ENCODE measurements at regions not wholly inside any gene's neighbourhood (a gene's known extent, or its start where the extent isn't known, plus 50 kb on each side); places are given as distances from the start of the nearest gene placed in this dataset.

DNA sequence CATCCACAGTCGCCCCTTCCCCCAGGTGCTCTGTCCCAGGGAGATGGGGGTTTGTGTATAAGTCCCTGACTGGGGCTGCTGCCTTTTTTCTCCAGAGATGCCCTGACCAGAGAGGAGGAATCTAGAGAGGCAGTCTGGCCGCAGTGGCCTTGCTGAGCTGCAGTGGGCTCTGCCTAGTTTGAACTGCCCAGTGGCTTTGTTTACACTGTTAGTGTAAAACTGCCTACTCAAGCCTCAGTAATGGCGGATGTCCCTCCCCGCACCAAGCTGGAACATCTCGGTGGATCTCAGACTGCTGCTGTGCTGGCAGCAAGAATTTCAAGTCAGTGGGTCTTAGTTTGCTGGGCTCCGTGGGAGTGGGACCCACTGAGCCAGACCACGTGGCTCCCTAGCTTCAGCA, 102.6 kb upstream of the GIMD1 start:
- Histone ChIP-seq H3K27ac (no peak overlapping the region), H3K4me3 (no peak overlapping the region), H3K36me3 (no peaks in the 10 kb centered on the region), H3K9me3 (no peaks in the 10 kb centered on the region), H3K4me1 (no peaks in the 10 kb centered on the region), H3K27me3 (no peaks in the 10 kb centered on the region)
- WGBS: 91% methylated on average over 6 of the region's 7 CpGs
- TF ChIP-seq POLR2AphosphoS5 (IDR thresholded peaks at IDR 0.05) (no peak), POLR2A (IDR thresholded peaks at IDR 0.05) (no peak), EP300 (IDR thresholded peaks at IDR 0.05) (no peak)
- TF ChIP-seq, protein P1, sequence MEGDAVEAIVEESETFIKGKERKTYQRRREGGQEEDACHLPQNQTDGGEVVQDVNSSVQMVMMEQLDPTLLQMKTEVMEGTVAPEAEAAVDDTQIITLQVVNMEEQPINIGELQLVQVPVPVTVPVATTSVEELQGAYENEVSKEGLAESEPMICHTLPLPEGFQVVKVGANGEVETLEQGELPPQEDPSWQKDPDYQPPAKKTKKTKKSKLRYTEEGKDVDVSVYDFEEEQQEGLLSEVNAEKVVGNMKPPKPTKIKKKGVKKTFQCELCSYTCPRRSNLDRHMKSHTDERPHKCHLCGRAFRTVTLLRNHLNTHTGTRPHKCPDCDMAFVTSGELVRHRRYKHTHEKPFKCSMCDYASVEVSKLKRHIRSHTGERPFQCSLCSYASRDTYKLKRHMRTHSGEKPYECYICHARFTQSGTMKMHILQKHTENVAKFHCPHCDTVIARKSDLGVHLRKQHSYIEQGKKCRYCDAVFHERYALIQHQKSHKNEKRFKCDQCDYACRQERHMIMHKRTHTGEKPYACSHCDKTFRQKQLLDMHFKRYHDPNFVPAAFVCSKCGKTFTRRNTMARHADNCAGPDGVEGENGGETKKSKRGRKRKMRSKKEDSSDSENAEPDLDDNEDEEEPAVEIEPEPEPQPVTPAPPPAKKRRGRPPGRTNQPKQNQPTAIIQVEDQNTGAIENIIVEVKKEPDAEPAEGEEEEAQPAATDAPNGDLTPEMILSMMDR (IDR thresholded peaks at IDR 0.05): no peak
- DNase-seq (ENCODE audit: low spot score in 2 of 2): no peak

DNA sequence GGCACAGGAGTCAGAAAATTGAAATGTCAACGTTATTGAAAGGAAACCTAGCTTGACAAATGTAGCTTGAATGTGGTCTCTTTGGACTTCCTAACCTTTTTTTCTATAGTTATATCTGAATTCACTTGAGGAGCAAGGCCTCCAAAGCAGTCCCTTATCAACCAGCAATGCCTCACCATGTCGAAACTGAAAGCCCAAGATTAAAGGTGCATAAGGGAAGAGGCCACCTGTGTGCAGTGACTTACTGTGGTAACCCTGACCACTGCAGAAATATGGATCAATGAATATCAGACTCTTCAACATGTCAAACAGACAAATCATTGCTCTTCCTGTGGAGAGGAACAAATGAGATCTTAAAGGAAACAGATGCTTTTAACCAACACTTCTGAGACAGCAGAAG, 95.0 kb upstream of the GIMD1 start:
- Histone ChIP-seq H3K27ac (no peak overlapping the region), H3K36me3 (no peaks in the 10 kb centered on the region), H3K27me3 (no peaks in the 10 kb centered on the region), H3K9me3 (no peaks in the 10 kb centered on the region), H3K4me3 (no peak overlapping the region), H3K4me1 (no peaks in the 10 kb centered on the region)
- WGBS: 74% methylated on average over 2 of the region's 2 CpGs
- TF ChIP-seq POLR2A (IDR thresholded peaks at IDR 0.05): no peak
- TF ChIP-seq, protein P1 (IDR thresholded peaks at IDR 0.05): no peak
- TF ChIP-seq EP300 (IDR thresholded peaks at IDR 0.05): no peak
- no peak for TF ChIP-seq POLR2AphosphoS5 (IDR thresholded peaks at IDR 0.05)
- no peak for DNase-seq (ENCODE audit: low spot score in 2 of 2)

DNA sequence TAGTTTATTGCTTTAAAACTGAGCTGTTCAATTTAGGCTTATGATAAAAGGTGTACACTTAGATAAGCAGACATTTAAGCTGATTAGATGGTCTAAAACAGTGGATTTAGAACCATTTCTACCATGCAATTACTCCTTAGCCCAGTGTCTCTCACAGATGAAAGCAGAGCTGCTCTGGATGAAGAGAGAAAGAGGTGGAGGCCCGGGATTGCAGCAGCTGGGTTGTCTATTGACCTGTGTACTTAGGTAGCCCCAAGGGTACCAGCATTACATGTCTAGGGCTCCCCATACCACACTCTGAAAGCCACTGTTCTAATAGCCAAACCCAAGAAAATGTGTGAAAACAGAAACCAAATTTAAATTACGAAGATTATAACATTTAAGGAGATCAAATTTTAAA, 86.0 kb upstream of the GIMD1 start:
- 93% methylated on average over 2 of the region's 2 CpGs for WGBS
- no peak overlapping the region for H3K27ac ChIP-seq
- H3K36me3 ChIP-seq: no peaks in the 10 kb centered on the region
- DNase-seq (ENCODE audit: low spot score in 2 of 2): no peak
- H3K27me3 ChIP-seq: no peaks in the 10 kb centered on the region
- no peaks in the 10 kb centered on the region for H3K9me3 ChIP-seq
- TF ChIP-seq, protein P1 (IDR thresholded peaks at IDR 0.05): no peak
- TF ChIP-seq POLR2A (IDR thresholded peaks at IDR 0.05) (no peak), EP300 (IDR thresholded peaks at IDR 0.05) (no peak), POLR2AphosphoS5 (IDR thresholded peaks at IDR 0.05) (no peak)
- H3K4me3 ChIP-seq: no peak overlapping the region
- H3K4me1 ChIP-seq: no peaks in the 10 kb centered on the region

DNA sequence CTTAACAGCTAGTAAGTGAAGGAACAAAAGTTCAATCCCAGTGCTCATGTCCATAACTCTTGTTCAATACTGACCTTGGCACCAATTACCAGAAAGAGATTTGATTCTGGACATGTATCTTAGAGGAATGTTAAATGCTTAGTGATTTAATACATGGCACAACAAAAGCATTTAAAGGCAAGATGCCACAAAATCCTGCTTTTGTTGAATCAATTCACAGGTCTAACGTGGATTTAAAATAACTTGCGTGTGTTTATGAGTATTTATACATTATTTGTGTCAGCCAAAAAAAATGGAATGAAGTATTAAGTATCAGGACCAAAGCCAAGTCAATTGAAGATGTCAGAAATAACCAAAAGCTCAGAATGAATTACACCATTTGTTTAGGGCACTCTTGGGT, 85.4 kb upstream of the GIMD1 start:
- Histone ChIP-seq H3K4me1 (no peaks in the 10 kb centered on the region), H3K27ac (no peak overlapping the region), H3K9me3 (no peaks in the 10 kb centered on the region), H3K36me3 (no peaks in the 10 kb centered on the region), H3K4me3 (no peak overlapping the region), H3K27me3 (no peaks in the 10 kb centered on the region)
- DNase-seq (ENCODE audit: low spot score in 2 of 2): no peak
- TF ChIP-seq, protein P1 (IDR thresholded peaks at IDR 0.05): no peak
- no peak for TF ChIP-seq POLR2A (IDR thresholded peaks at IDR 0.05)
- no peak for TF ChIP-seq EP300 (IDR thresholded peaks at IDR 0.05)
- TF ChIP-seq POLR2AphosphoS5 (IDR thresholded peaks at IDR 0.05): no peak
- WGBS: 43% methylated on average over 2 of the region's 2 CpGs

DNA sequence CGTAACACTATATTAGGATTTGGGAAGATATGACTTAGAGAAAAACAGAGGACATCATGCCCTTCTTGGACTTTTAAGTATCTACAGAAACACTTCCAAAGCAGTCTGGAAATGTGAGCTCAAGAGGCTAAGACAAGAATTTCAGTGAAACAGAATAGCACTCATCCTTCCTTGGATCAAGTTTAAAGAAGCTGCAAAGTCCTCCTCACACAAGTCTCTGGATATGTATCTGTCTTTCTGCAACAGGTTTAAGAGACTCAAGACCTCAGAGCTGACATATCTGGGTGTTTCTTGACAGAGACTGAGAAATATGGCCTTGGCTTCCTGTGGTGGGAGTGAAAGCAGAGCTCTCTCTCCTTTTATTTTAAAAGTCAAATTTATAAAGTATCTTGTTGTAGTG, 82.5 kb upstream of the GIMD1 start:
- H3K4me3 ChIP-seq: no peak overlapping the region
- no peaks in the 10 kb centered on the region for H3K27me3 ChIP-seq
- 91% methylated on average over 1 of the region's 1 CpG for WGBS
- H3K27ac ChIP-seq: no peak overlapping the region
- no peaks in the 10 kb centered on the region for H3K9me3 ChIP-seq
- H3K36me3 ChIP-seq: no peaks in the 10 kb centered on the region
- TF ChIP-seq EP300 (IDR thresholded peaks at IDR 0.05) (no peak), POLR2AphosphoS5 (IDR thresholded peaks at IDR 0.05) (no peak), POLR2A (IDR thresholded peaks at IDR 0.05) (no peak)
- TF ChIP-seq, protein P1 (IDR thresholded peaks at IDR 0.05): no peak
- no peak for DNase-seq (ENCODE audit: low spot score in 2 of 2)
- H3K4me1 ChIP-seq: no peaks in the 10 kb centered on the region

Measured in suprapubic skin (tissue), 4 donors.